Fibroblast of skin of back (primary cell): ENCODE measurements at regions not wholly inside any gene's neighbourhood (a gene's known extent, or its start where the extent isn't known, plus 50 kb on each side); places are given as distances from the start of the nearest gene placed in this dataset.

ENCODE experiments used
- DNase-seq: peaks from one replicate; pipeline ENCODE4 v3.0.0-alpha.2; 2013

DNA sequence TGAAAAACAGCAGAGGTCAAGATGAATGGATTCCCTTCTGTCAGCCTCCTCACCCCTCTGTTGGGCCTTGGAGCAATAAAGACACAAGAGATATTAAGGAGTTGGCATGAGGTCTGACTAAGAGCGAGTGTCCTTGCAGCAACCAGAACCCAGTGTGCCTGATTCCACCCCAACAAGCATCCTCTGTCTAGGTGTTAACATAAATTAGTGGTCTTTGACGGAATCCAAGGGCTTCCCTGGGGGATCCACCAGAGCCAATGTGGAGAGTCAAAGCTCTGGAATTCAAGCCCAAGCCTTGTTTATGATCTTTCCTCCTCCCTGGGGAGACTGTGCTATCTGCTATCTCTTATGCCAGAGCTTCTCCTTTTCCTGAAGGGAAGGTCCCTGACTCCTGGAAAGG is 128.1 kb upstream of the SMIM23 start:
- no peak for DNase-seq

DNA sequence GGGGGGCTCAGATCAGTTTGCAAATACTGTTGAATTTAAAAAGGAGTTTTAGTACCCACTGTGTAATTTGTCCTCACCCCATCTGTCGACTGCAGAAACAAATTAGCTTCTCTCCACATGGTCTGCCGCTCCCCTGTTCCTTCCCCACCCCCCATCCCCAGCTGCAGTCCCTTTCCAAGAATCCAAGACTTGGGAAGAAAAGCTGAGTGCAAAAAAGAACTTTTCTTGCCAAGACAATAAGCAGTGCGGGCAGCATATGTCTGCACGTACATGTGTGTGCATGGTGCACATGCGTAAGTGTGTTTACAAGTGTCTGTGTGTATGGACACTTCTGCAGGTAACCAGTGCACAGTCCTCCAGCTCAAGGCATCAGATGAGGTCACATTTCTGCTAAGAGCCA is 125.7 kb upstream of the SMIM23 start:
- DNase-seq, result no peak

DNA sequence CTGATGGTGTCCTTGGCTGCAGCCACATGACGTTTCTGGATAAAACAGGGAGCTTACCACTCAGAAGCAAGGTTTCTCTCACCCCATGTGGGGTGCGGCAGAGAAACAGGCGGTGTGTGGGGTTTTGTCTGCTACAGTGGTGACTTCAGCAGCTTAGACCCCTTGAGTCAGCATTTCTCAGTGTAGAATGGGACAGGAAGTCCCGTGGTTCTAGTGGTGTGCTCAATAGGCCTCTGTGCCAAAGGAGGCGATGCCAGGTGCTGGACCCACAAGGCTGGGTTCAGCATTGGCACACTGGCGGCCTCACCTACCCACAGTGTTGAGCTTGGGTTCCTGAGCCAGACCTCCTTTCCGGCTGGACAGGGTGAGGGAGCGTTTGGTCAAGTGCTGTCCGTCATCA is 125.2 kb upstream of the SMIM23 start:
- no peak for DNase-seq

DNA sequence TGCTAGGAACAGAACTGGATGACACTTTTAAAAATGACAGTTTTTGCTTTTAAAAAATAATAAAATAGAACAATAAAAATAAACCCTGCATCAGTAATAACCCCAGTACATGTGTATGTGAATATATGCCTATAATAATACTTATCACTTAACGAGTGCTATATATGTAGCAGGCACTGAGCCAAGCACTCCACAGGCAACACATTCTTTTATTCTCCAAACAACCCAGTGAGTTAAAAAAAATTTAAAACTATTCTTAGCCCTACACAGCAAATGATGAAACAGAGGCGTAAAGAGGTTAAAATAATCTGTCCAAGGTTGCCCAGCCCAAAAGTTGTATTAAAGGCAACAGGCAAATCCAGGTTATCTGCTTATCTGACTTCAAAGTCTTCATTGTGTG is 124.5 kb upstream of the SMIM23 start:
- DNase-seq, result peak; percentile 72

DNA sequence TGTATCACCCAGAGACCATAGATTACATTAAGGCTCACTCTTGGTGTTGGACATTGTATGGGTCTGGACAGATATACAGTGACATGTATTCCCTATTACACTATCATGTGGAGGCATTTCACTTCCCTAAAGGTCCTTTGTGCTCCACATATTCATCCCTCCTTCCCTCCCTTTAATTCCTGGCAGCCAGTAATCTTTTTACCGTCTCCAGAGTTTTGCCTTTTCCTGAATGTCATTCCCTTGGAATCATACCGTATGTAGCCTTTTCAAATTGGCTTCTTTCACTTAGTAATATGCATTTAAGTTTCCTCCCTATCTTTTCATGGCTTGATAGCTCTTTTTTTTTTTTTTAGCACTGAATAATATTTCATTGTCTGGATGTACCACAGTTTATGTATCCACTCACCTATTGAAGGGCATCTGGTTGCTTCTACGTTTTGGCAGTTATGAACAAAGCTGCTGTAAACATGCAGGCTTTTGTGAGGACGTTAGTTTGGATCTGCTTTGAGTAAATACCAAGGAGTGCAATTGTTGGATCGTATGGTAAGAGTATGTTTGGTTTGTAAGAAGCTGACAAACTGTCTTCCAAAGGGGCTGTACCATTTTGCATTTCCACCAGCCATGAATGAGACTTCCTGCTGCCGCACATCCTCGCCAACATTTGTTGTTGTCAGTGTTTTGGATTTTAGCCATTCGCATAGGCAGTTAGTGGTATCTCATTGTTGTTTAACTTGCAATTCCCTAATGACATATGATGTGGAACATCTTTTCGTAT is 122.1 kb upstream of the SMIM23 start:
- DNase-seq, result no peak

DNA sequence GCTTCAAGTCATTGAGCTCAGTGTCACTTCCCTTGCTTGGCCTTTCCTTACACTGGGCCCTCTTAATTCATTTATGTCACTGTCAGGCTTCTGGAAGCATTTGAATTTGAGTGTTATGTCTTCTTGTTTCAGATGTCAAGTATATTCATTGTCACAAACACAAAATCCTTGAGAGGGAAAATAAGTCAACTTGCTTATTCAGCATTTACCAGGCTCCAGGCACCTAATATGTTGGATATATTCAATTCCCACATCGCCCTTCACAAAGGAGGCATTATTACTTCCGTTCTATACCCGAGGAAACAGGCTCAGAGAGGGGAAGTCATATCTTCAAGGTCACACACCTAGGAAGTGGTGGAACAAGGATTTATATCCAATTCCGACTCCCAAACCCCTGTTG is 121.1 kb upstream of the SMIM23 start:
- DNase-seq, result no peak

DNA sequence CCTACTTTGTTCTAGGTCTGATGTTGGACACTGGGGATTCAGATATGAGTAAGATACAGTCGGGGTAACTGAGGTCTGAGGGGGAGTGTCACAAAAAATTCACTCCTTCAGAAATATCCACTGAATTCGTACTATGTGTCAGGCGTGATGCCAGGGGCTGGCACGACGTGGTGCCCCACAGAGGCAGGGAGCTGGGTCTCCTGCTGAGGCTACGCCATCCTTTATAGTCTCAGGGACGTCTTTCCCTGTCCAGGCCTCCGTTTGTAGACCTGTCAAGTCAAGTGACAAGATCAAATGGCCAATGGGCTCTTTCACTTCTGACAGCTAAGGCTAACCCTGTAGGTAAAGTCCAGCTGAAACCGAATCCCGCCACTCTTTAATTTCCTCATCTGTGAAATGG is 118.8 kb upstream of the SMIM23 start:
- no peak for DNase-seq

DNA sequence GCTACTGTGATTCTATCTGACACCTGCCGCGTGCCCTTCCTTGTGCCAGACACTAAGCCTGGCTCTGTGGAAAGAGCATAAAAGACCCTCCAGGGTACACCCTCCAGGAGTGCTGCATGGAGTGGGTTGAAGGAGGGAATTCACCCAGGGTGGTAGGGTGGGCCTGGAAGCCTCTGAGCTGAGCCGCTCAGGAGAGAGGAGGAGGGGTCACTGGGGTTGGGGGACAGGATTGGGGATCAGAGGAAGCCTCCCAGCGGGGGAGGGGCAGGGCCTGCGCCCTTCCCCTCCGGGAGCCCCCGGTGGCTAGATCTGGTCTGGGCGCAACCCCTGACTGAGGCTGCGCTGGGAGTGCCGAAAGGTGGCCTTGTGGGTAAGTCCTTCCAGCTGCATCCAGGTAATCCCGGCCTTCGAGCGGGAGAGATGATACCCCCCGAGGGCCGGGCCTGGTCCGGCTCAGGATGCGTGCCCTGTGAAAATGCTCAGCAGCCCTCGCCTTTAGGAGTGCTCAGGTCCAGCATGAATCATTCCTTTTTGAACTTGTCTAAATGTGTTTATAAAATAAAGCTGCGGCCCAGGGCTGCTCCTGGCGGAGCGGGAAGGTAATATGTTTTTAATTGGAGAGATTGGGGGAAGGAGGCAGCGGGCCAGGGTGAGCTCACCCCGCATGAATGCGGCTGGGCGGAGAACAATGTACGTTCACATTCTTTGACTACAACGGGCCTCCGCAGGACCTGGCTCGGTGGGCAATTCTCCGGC is 118.1 kb upstream of the SMIM23 start:
- DNase-seq, result peak; percentile 88

DNA sequence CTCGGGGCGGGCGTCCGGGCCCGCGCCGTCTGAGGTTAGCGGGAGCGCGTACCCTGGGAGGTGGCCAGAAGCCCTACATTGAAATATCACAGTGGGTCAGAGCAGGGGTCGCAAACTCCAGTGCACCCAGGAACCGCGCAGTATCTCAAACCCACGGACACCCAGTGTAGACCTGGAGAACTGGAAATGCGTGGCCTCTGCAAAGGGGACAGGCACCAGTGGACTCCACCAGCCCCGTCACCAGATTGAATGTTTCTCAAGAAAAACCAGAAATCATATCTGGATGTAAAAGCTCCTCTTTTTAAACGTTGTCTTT is 117.6 kb upstream of the SMIM23 start:
- no peak for DNase-seq

DNA sequence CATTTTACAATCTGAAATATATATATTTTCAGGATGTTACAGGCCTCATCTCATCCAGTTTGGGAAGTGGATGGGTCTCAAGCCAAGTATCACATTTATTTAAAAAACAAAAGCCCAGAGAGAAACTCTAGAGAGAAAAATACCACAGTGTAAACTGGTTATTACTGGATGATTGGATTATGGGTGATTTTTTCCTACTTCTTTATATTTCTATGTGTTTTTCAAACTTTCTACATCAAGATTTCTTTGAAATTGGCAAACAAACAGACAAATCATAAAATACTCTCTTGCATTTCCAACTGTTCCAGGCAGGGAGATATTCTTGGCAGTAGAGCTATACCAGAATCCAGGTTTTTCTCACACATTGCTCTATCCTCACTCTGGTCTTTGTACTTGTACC is 116.0 kb upstream of the SMIM23 start:
- DNase-seq, result no peak

DNA sequence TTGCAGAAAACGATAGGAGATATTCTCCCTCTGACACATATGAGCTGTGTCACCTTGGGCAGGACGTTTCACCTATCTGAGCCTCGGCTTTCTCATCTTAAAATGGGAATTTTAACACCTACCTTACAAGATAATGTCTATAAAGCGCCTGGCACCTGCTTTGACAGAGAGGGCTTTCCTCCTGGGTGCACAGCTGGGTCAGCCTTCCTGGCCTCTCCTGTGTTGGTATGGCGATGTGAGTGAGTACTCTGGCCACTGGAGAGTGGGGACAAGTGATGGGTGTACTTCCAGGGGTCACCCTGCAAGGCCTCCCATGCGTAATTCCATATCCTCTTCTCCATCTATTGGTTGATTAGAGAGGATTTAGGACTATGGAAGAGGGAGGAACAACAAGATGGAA is 113.1 kb upstream of the SMIM23 start:
- no peak for DNase-seq

DNA sequence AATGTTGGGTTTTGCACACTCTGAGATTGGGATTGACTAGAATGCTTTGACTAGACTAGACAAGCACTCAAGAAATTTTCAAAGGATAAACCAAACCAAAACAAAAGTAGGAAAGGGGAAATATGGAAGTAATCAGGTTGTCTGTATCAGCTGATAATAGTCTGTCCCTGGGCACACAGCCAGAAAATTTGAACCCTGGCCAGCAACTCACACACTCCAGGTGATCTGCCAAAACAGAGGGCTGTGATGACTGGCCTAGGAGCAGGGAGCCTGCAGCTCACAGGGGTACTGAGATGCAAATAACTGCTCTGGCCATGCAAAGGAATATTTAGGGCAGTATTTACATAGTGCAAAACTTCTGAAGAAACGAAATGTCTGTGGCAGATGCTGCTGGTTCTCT is 112.3 kb upstream of the SMIM23 start:
- no peak for DNase-seq

DNA sequence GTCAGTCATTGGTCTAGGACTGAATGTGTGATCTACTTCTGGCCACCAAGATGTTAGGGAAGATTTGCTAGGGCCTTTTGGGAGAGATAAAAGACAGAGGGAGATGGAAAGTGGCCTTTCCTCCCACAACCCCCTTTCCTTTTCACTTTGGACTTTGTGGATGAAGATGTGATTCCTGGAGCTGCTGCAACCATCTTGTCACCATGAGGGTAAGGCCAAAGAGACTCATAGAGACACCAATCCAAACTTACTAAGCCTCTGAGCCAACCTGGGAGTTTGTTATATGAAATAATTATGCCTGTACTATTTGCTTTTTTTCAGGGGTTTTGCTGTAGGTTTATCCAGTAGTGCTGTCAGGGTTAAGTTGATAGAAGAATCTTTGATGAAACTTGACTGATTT is 111.8 kb upstream of the SMIM23 start:
- no peak for DNase-seq

DNA sequence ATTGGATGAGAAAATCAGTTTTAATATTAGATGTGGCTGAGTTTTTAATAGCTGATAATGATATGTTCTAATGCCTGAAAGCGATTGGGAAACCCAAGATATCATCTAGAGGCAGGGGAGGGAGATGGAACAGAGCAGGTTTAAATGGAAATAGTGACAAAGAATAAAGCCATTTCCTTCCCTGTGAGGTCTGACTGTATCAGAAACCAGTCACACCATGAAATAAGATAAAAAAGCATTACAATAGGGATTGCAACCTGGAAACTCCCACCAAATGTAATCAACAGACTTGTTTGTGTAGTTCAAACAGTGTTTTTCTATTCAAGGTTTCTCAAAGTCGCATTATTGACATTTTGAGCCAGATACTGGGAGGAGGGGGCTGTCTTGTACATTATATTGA is 110.1 kb upstream of the SMIM23 start:
- no peak for DNase-seq

DNA sequence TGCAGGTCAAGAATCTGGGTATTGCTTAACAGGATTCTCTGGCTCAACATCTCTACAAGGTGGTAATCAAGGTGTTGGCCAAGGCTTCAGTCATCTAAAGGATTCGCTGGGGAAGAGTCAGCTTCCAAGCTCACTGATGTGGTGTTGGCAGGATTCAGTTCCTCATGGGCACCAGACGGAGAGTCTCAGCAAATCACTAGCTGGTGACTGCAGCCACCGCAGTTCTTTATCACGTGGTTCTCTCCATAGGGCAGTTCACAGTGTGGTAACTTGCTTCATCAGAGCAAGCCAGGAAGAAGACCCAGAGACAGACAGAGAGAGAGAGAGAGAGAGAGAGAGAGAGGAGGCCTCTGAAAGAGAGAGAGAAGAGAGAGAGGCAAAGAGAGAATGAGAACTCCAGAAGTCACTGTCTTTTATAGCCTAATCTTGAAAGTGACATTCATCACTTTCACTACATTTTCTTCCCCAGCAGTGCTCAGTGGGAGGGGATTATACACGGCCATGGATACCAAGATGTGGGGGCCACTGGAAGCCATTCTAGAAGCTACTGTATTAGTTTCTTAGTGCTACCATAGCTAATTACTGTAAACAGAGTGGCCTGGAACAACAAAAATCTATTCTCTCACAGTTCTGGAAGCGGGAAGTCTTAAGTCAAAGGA is 109.2 kb upstream of the SMIM23 start:
- no peak for DNase-seq

DNA sequence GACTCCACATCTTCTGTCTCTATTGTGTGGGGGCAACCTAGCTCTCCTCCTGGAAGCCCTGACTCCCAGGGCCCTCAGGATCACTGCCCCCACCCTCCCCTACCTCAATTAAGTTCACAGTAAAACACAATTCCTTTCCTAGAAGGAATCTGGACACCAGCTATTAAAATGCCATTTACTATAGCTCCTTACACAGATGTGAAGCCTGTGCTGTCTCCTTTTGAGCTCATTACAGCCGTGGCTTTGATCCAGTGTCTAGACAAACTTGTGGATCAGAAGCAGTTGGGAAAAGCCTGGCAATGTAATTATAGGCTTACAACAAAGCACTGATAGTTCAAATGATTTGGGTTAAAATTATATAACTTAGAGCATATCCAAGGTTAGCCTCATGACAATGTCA is 107.0 kb upstream of the SMIM23 start:
- no peak for DNase-seq

DNA sequence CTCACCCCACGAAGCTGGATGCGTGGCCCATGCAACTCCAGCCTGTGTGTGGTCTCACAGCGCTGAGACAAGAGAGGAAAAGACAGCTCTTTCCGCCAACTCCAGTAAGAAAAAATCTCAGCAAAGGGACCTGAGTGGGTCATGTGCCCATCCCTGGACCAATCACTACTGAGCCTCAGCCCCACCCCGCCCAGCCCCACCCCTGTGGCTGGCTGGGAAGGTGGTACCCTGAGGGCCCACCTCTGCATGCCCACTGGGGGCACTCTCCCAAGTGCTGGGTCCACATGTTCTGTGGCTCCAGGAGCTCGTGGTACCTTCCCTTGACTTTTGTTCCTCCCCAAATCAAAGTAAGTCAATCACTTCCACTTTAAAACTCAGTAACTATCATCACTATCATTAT is 105.1 kb upstream of the SMIM23 start:
- DNase-seq, result no peak

DNA sequence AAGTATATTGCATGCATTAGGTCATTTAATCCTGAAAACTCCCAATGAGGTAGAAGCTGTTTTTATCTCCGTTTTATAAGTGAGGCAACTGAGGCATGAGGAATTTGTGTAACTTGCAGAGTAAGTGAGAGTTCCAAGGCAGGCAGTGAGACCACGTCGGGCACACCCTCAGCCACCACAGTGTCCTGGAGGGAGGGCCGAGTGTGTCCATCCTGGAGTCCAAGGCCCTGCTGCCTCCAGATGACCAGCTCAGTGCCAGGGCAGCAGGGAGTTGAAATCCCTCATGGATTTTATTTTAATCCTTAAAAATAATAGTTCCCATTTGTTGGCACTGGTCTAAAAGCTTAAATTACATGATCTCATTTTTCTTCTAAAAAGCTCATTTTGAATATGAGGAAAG is 104.6 kb upstream of the SMIM23 start:
- no peak for DNase-seq

DNA sequence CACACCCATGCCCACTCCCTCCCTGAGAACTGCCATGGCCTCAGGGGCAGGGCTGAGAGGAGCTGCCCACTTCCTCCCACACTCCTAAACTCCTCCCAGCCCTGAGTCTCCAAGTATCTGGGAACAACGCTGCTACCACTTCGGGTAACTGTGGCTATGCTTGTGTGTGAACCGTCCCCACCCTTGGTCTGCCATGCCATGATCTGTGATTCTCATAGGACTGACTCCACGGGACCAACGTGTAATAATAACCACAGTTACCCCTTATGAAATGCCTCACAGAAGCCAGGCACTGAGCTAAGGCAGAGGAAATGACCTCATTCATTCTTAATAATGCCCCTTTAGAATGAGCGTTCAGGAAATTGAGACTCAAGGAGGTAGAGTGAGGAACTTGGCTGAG is 103.9 kb upstream of the SMIM23 start:
- DNase-seq, result peak; percentile 17

DNA sequence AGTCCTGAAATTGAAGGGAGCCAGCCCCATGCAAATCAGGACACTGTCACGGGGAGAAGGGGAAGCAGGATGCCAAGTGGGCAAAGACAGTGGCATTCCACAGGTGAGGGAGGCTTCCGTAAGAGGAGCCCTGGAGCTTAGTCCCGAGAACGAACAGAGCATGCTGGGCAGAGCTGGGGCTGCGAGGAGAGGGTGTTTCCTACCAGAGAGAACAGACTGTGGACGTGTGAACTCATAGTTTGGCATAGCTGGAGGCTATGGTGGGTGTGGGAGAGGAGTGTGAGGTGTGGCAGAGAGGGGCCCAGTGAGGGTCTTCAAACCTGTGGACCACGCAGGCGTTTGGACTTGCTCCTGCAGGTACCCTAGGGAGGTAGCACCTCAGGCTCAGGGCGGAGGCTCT is 102.8 kb upstream of the SMIM23 start:
- DNase-seq, result no peak

DNA sequence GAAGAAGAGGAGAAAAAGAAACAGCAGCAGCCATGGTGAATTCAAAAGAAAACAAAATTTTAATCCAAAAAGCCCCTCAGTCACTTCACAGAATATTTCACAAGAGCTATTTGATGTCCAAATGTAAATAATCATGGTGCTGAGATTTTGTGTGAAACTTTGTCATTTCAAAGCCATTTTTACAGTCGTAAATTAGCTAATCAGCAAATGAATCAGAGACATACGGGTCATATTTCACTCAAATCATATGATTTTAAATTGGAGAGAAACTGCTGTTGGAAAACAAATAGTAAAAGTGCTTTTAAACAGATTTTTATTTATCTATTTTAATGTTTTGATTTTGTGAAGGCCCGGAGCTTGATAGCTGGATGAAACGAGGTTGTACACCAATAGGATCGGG is 101.4 kb upstream of the SMIM23 start:
- no peak for DNase-seq

DNA sequence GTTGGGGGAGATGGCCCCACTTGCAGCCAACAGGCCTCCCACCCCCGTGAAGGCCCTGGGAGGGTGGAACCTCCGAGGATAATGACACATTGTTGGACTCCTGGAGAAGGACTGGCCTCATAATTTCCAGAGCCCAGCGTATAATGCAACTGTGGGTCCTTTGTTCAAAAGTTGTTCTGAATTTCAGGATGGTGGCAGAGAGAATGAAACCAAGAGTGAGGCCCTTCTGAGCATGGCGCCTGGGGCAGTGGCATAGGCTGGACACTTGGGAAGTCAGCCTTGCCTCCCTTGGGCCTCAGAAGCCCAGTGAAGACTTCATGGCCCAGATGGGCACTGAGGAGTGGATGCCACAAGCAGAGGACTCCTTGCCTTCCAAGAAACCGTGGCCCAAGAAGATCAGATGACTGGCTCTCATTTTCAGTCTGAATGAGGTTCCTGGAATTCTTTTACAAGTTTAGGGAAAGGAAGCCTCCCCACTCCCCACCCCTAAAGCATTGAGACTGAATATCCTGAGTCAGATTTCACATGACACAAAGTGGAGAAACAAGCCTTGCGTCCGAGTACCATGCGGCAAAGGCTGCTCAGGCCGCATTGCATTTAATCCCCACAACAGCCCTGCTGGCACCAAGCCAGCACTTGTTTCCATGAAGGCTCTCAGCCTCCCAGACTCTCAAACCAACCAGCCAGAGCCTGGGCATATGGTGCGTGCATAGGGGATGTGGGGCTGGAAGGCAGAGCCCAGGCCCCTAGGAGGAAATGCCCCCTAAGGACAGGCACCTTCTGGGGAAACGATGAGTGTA is 96.7 kb upstream of the SMIM23 start:
- no peak for DNase-seq

DNA sequence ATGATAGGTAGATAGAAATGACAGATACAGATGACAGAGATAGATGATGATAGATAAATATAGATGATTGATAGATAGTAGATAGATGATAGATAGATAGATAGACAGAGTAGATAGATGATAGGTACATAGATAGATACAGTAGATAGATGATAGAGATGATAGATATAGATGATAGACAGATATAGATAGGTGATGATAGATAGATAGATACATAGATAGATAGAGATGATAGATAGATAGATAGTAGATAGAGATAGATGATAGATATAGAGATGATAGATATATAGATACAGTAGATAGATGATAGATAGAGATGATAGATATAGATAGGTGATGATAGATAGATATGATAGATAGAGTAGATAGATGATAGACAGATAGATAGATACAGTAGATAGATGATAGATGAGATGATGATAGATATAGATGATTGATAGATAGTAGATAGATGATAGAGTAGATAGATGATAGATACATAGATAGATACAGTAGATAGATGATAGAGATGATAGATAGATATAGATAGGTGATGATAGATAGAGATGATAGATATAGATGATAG is 95.7 kb upstream of the SMIM23 start:
- DNase-seq, result no peak
